Fibroblast of lung (primary cell): ENCODE measurements at regions not wholly inside any gene's neighbourhood (a gene's known extent, or its start where the extent isn't known, plus 50 kb on each side); places are given as distances from the start of the nearest gene placed in this dataset.

Experiments
- DNase-seq, 2 donors: peaks; one replicate each; pipeline versions ENCODE4 v3.0.0 to v3.0.0-alpha.2; 2010; ENCODE audit warnings: low read depth in 2 of 2
- H2AFZ ChIP-seq: 2 replicates; pipeline ENCODE4 v1.5.1; 2012; ENCODE audit warnings: low read length, control low read depth, inconsistent platforms
- H3K27ac ChIP-seq: 2 replicates; pipeline ENCODE4 v1.5.1; 2011; ENCODE audit warnings: low read length, control low read depth; ENCODE audit not compliant: insufficient read depth
- H3K27me3 ChIP-seq: 2 replicates; pipeline ENCODE4 v1.5.1; 2011; ENCODE audit warnings: mild to moderate bottlenecking, low read length; ENCODE audit not compliant: control insufficient read depth, insufficient read depth
- H3K36me3 ChIP-seq: 2 replicates; pipeline ENCODE4 v1.5.1; 2011; ENCODE audit warnings: low read length; ENCODE audit not compliant: control insufficient read depth, insufficient read depth
- H3K4me1 ChIP-seq: 2 replicates; pipeline ENCODE4 v1.5.1; 2011; ENCODE audit warnings: low read length; ENCODE audit not compliant: control insufficient read depth, insufficient read depth; ENCODE audit errors: extremely low read depth
- H3K4me2 ChIP-seq: 2 replicates; pipeline ENCODE4 v1.5.1; 2011; ENCODE audit warnings: low read length, control low read depth; ENCODE audit not compliant: insufficient read depth; ENCODE audit errors: extremely low read depth
- H3K4me3 ChIP-seq, 4 experiments: fragments of 200-600 bp in 1 of 4; sonication (generic) in 1 of 4; replicated peaks in 1 of 4; 2 replicates each; pipeline ENCODE4 v1.5.1; 2011 to 2016; ENCODE audit warnings: low read length in 4 of 4, low read depth in 3 of 4, mild to moderate bottlenecking in 3 of 4, control low read depth in 2 of 4, inconsistent platforms in 1 of 4, mixed read lengths in 1 of 4; ENCODE audit not compliant: insufficient read depth in 1 of 4; ENCODE audit errors: control extremely low read depth in 1 of 4
- H3K79me2 ChIP-seq: 2 replicates; pipeline ENCODE4 v1.5.1; 2012; ENCODE audit warnings: mild to moderate bottlenecking, low read length, inconsistent platforms; ENCODE audit not compliant: control insufficient read depth, insufficient read depth
- H3K9ac ChIP-seq: 2 replicates; pipeline ENCODE4 v1.5.1; 2011; ENCODE audit warnings: mild to moderate bottlenecking, low read length, control low read depth; ENCODE audit not compliant: insufficient read depth
- H3K9me3 ChIP-seq: 2 replicates; pipeline ENCODE4 v1.5.1; 2012; ENCODE audit warnings: low read depth, low read length; ENCODE audit not compliant: control insufficient read depth, insufficient read depth
- H4K20me1 ChIP-seq: 2 replicates; pipeline ENCODE4 v1.5.1; 2011; ENCODE audit warnings: low read length; ENCODE audit not compliant: control insufficient read depth, insufficient read depth; ENCODE audit errors: extremely low read depth
- CTCF ChIP-seq, 2 donors: IDR thresholded peaks in 1 of 2; conservative IDR thresholded peaks in 1 of 2; 1 replicate in 1 of 2; 2 replicates in 1 of 2; pipeline ENCODE4 v1.5.1; 2011 to 2012; ENCODE audit warnings: low read length in 2 of 2, control low read depth in 1 of 2, inconsistent platforms in 1 of 2, low read depth in 1 of 2, mild to moderate bottlenecking in 1 of 2
- EZH2 ChIP-seq: IDR thresholded peaks from 2 replicates; pipeline ENCODE4 v1.5.1; 2012; ENCODE audit warnings: low read length, control low read depth, mild to moderate bottlenecking; ENCODE audit errors: missing control alignments

DNA sequence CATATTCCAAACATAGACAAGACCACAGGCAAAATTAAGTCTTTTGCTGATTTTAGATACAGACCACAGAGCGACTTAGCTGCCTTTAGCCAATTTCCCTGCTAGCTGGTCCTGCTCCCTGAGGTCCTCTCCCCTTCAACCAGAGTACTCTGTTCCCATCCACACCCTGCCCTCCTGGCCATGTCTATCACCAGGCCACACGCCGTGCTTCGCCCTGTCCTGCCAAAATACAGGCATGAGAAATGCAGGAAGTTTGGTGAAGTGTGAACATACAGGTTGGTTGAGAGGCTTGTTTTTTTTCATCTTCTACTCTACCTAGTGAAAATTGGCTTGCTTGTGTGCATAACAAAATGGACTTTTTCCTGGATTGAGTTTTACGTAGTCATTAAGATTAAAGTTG lies 226.2 kb upstream of the TENM3 start:
- DNase-seq = no peak

GRCh38 chr4:182018691-182019090 lies 224.5 kb upstream of the TENM3 start:
- Histone ChIP-seq H3K4me3 (no peak overlapping the region), H3K4me1 (no peaks in the 10 kb centered on the region), H3K79me2 (no peaks in the 10 kb centered on the region), H3K9ac (no peak overlapping the region), H3K27ac (no peak overlapping the region), H2AFZ (no peak overlapping the region), H3K4me2 (no peak overlapping the region), H3K36me3 (no peaks in the 10 kb centered on the region), H4K20me1 (no peaks in the 10 kb centered on the region), H3K9me3 (no peaks in the 10 kb centered on the region), H3K27me3 (no peaks in the 10 kb centered on the region)
- no peak for DNase-seq
- no peak for TF ChIP-seq EZH2
- no peak for TF ChIP-seq CTCF (conservative IDR thresholded peaks at IDR 0.05 in 1 of 2, IDR thresholded peaks at IDR 0.05 in 1 of 2; ENCODE audit: low read depth in 1 of 2, low read length in 2 of 2)

More for the DNA sequence above, 226.2 kb upstream of the TENM3 start:
- H3K27me3 ChIP-seq = no peaks in the 10 kb centered on the region
- no peaks in the 10 kb centered on the region for H4K20me1 ChIP-seq
- H3K27ac ChIP-seq = no peak overlapping the region
- no peak for TF ChIP-seq CTCF (conservative IDR thresholded peaks at IDR 0.05 in 1 of 2, IDR thresholded peaks at IDR 0.05 in 1 of 2; ENCODE audit: low read depth in 1 of 2, low read length in 2 of 2)
- no peak for TF ChIP-seq EZH2
- H3K4me2 ChIP-seq = no peak overlapping the region
- H3K36me3 ChIP-seq = no peaks in the 10 kb centered on the region
- H2AFZ ChIP-seq = no peak overlapping the region
- H3K4me1 ChIP-seq = no peaks in the 10 kb centered on the region
- H3K9ac ChIP-seq = no peak overlapping the region
- H3K79me2 ChIP-seq = no peaks in the 10 kb centered on the region
- H3K9me3 ChIP-seq = no peaks in the 10 kb centered on the region
- no peak overlapping the region for H3K4me3 ChIP-seq

GRCh38 chr4:182019148-182019652 lies 224.0 kb upstream of the TENM3 start:
- Histone ChIP-seq H3K4me2 (no peak overlapping the region), H3K27me3 (no peaks in the 10 kb centered on the region), H3K27ac (no peak overlapping the region), H4K20me1 (no peaks in the 10 kb centered on the region), H3K36me3 (no peaks in the 10 kb centered on the region), H3K79me2 (no peaks in the 10 kb centered on the region), H3K4me3 (no peak overlapping the region), H3K9ac (no peak overlapping the region), H3K4me1 (no peaks in the 10 kb centered on the region), H2AFZ (no peak overlapping the region), H3K9me3 (no peaks in the 10 kb centered on the region)
- no peak for TF ChIP-seq EZH2
- no peak for TF ChIP-seq CTCF (conservative IDR thresholded peaks at IDR 0.05 in 1 of 2, IDR thresholded peaks at IDR 0.05 in 1 of 2; ENCODE audit: low read depth in 1 of 2, low read length in 2 of 2)
- peak in 1 of 2 donors; percentile 4 for DNase-seq
